ENCODE measurements at regions not wholly inside any gene's neighbourhood (a gene's known extent, or its start where the extent isn't known, plus 50 kb on each side); places are given as distances from the start of the nearest gene placed in this dataset.
"Not testable (repeated sequence)": the region's sequence is repeated elsewhere in the genome, so short reads cannot be mapped to it uniquely, and the experiment has no call there.

DNA sequence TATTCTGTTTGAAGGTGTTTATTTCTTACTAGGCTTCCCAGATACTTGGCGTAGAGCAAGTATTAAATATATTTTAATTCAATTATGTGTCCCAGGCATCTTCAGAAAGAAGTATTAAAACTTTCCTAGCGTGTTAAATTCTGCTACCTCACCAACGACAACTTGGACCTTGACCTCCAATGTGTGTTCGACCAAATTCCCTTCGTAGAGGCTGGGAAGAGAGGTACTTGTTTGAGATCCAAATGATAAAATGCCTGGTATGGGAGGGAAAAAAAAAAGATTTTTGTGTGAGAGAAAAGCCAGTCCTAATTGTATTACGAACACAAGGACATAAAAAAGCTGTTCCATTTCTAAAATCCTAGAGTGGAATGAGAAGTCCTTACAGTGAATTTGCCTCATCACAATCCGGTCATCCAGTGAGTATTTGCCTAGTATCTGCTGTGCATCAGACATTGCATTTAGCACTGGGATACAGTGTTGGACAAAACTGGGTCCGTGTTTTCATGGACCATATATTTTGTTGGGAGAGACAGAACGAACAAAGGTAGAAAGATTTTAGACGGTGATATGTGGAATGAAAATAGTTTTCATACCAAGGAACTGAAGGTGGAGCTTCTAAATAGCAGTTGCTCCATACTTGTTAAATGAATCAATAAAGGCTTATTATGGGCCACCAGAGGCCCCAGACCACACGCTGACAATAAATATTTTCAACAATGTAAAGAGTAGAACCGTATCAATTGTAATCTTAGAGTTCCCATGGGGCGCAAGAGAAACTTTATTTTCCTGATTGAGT, 103.1 kb downstream of the KIF4B start:
- no peak for DNase-seq

DNA sequence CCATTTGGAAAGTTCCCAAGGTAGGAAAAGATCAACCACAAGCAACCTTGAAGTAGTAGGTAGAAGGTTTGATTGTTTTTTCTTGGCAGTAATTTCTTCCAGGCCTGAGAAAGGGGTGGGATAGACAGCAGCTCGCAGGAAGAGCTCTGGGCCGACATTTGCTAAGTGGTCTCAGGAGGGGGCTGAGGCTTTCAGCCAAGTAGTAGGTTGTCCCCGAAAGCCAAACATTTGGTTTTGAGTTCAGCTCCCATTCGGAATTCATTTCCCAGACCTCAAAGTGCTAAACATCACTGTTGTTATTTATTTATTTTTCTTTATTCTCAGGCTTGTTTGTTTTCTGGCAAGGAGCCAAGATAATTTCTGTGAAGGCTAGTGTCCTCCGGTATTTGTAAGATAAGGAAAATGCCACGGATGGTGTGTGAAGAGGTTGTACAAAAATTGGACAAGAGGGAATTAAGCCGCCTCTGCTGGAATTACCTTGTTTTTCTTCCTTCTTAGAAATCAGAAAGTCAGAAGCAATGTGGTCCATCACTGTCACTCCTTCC, 112.1 kb downstream of the KIF4B start:
- DNase-seq, result peak; percentile 2 to 53 (median 22)

DNA sequence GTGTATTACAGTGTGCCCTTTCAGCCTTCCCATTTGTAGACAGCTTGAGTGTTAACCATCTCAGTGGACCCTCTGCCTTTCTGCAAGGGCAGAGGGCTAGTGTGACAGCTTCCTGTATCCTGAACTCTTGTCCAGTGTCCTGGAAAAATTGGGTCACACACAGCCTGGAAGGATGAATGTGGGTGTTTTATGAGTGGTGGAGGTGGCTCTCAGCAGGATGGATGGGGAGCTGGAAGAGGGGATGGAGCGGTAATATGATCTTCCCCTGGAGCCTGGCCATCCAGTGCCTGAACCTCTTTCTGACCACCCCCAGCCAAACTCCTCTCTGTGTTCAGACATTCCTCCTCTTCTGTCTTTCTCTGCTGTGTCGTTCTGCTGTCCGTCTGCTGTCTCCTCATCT, 113.0 kb downstream of the KIF4B start:
- DNase-seq, result peak in 1 of 3 donors; percentile 8

DNA sequence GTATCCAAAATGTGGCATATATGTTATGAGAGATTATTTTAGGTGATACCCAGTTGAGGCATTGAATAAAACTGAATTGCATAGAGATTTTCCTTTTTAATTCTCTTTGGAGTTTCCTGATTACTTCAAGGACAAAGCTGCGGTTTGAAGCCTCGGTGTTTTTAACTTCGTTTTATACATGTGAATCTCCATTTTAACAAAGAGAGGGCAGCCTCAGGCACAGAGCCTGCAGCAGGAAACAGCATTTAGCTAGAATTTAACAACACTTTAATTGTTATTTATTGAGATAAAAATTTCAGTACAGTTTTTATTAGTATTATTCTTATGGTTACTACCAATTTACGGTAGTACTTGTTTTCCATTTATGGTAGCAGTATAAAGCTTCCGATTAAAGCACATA, 114.0 kb downstream of the KIF4B start:
- no peak for DNase-seq

DNA sequence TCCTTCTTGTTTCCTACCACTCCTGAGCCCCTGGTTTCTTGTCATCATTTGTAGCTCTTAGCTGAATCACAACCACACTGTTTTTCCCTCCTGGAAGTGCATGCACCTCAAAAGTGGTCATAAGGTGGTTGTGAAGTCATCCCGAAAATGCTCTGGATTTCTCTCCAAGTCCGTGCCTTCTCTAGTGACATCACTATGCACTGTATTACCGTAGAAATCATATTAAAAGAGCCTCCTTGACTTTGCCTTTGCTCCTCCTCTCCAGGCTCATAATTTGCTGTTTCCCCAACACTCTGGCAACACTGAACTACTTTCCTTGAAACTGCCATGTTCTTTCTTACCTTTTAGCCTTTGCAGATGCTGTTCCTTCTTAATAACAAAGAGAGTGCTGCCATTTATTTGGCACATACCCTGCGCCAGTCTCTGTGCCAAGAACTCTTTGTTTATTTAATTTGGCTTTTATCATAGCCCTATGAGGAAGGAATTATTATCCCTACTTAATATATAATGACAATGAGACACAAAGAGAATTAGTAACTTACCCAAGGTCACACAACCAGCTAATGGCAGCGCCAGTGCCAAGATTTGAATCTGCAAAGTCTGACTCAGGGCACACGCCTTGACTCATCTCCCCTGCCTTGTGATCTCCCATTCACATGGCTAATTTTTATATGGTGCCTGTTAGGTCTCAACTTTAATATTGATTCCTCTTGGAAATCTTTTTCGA, 115.4 kb downstream of the KIF4B start:
- no peak for DNase-seq

DNA sequence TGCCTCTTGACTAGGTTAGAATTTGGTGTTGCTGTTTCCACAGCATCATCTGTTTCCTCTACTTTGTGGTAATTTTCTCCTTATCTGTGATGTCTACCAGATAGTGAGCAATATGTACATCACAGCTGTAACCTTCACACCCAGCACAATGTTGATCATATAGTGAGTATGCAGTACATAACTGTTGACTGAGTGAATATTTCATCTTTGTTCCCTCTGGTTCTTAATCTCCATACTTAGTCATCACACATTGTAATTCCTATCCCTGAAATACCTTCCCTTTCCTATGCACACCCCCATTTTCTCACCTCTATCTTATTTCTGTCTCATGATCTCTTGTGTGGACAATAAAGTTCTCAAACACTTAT, 115.9 kb downstream of the KIF4B start:
- DNase-seq, result no peak

DNA sequence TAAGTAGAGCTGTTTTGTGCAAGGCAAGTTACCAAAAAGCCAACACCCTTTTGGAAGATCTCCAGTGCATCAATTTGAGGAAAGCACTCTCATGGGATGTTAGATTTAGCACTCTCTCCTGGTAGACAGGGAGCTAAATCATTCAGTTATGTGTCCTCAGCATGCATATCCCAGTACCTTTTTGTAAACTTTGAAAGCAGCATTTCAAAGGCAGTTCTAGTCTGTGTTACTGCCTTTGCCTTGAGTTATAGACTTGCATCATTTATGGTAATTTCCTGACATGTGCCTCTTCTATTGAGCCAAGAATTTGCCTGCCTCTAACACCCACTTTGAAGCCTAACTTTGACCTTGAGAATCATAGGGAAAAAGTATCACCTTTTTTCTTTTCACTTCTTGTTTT, 120.6 kb downstream of the KIF4B start:
- DNase-seq, result no peak

DNA sequence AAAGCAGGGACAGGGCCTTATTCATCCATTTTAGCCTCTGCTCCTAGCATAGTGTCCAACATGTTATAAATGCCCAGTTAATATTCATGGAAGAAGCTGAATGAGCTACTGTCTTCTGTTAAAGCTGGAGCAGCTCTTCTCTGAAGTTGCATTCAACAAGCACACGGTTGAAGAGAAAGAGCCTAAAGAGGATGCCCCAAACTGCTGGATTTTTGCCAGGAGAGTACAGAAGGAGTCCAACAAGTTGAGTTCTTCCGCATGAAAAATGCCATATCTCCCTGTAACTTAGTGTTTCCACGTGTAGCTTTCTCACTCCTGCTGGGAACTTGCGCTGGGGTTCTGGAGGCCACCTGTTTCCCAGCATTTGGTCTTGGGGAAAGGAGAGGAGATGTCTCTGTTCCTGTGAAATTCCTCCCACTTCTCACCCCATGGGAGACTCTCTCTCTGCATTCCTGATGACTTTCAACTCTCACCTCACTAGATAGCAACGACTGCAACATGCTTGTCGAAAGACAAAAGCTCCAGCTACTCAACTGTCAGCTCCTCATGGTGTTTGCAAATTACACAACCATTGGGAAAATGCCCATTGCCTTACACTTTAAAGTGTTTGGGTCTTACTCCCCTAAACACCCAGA, 122.8 kb downstream of the KIF4B start:
- DNase-seq, result no peak

DNA sequence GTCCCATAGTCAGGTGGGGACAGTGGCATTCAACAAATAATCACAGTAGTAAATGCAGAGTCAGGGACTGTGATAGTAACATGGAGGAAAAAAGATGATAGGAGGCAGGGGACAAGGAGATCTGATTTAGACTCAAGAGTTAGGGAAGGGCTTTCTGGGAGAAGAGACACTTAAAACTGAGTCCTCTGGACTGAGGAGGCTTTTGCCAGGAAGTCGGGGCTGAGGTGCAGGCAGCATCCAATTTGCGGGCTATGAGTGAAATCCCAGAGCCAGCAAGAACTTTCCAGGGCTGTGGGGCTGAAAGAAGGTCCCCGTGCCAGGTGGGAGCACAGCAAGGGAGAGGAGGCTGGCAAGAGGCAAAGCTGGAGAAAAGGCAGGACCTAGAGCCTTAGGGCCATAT, 124.1 kb downstream of the KIF4B start:
- DNase-seq, result no peak

DNA sequence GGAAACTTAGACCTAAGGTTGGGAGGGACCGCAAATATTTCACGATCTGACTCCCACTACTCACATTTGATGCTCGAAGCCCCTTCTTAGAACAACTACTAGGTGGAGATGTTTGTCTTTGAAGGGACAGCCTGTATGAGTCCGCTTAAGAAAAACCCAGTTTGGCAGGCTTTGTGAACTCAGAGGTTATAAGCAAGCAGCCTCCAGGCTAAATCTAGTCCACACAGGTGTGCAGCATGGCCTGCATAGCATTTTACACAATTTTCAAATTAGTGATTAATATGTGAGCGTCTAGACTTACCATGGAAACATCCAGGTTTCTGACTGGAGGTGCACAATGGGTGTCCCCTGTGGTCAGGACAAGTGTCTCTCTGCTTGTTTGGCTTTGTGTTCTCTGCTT, 127.1 kb downstream of the KIF4B start:
- DNase-seq, result no peak

DNA sequence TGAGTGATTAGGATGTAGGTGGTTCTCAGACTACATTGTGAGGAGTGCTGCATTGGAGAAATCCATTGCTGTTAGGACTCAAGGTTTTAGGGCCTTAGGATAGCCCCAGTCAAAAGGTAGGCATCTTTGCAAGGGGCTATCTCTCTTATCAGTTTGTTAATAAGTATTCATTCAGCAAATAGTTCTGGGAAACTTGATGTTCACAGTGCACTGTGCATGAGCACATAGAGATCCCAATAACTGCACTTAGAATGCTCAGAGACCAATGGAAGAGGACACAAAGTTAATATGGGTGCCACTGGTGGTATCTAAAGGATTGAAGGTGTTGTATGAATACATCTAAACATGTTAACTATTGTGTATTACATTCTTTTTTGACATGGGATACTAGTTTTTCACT, 131.4 kb downstream of the KIF4B start:
- no peak for DNase-seq

DNA sequence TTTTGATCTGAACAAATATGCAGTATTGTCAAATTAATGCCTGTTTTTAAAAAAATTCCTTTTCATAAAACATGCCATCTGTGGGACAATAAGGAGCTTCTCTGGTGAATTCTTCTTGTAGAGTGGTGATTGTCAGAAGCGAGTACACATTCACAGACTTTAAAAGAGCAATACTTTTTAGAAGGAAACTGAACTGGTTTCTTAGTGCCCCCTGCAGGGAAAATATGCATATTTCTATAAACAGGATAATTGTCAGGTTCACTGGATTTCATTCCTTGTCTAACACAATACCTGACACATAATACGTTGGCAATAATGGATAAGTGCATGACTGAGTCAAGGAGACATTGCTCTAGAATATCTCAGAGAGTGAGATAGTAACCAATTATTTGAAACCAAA, 133.7 kb downstream of the KIF4B start:
- peak in 1 of 3 donors; percentile 13 for DNase-seq

DNA sequence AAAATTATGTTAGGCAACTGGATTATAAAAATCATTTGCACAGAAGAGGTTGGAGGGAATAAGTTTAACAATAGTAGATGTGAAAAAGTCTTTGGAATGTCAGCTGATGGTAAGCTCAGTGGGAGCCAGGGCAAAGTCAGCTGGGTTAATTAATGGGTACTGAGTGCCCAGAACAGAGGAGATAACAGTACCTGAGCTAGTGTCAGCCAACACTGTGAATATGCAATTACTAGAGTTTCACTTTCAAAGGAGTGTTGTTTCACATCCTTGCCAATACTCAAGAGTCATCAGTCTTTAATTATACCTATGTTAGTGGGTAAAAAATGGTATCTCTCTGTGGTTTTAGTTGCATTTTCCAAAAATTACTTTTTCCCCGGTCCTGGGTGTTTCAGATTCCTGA, 135.1 kb downstream of the KIF4B start:
- DNase-seq, result no peak

DNA sequence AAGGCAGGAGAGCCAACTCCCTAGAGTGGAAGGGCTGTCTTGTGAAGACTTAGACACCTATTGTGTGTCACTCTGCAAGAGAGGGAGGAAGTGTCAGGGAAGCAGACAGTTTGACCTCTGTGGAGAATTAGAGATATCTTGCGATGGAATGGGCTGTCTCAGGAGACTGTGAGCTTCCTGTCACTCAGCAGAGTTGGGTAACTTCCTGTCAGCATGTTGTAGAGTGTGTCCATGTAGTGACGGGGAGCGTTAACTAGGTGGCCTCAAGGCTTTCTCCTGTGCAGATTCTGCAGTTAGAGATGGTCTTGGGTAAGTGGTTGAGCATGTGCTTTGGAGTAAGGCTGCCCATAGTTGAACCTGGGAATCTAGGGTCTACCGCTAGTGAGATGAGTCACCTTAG, 136.5 kb downstream of the KIF4B start:
- DNase-seq, result no peak

DNA sequence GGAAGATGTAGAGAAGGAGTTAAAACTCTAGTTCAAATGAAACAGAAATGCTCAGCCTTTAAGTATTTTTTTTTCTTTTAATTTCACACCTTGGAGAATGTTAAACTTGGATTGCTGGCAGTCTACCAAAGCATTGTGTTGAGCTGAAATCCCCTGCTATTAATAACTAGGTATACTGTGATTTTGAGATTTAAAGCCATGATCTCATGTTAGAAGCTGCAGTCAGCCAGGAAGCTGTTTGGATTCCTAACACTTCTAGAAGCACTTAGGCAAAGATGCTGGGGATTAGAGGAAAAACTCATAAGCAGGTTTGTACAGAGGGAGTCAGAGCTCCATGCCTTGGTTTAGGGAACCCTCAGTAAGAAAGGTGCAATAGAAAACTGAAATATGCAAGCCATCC, 141.4 kb downstream of the KIF4B start:
- no peak for DNase-seq

DNA sequence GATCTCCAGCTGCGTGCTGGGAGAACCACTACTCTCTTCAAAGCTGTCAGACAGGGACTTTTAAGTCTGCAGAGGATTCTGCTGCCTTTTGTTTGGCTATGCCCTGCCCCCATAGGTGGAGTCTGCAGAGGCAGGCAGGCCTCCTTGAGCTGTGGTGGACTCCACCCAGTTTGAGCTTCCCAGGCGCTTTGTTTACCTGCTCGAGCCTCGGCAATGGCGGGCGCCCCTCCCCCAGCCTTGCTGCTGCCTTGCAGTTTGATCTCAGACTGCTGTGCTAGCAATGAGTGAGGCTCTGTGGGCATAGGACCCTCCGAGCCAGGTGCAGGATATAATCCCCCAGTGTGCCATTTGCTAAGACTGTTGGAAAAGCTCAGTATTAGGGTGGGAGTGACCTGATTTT, 149.5 kb downstream of the KIF4B start:
- not testable (repeated sequence) for DNase-seq

DNA sequence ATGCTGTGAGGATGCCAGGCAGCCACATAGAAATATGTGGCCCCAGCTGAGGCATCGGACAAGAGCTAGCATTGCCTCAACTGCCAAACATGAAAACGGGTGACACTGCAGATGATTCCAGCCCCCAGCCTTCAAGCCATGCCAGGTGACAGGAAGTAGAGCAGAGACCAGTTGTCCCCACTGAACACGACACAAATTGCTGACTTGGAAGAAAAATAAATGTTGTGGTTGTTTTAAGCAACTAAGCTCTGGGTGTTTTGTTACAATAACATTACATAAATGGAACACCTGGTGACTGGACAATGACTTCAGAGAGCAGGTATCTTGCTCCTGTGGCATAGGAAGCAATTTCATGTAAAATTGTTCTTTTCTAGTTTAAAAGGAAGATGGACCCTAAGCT, 154.2 kb downstream of the KIF4B start:
- DNase-seq, result no peak

DNA sequence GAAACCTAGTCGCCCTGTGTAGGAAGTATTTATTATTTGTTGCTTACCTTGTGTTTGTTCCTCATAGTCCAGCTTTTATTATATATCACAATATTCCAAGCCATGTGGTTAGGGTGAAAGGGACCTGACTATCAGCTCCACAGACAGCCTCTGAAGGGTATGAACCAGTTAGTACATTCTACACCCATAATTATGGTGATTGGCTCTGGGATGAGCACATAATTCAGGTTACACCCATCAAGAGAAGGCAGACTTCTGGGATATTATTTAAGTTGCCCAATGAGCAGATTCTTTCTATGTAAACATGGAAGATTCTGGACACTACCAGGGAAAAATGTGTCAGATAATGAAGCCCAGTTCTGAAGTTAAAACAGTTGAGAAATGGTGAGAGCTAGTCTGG, 168.0 kb downstream of the KIF4B start:
- no peak for DNase-seq

DNA sequence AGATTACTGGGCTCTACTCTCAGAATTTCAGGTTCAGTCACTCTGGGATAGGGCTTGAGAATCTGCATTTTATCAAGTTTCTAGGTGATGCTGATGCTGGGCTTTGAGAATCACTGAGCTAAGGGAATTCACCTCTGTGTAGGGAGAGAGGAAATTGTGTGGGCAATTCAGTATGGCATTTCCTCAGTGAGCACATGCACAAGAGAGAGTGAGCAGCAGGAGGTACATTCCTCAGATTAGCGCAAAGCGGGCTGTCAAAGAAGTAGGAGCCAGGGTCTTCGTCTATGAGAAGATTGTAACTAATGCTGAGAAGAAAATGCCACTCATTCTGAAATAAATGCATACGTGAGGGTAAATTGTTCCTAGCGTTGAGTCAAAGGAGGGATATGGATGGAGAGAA, 175.9 kb downstream of the KIF4B start:
- DNase-seq, result no peak

DNA sequence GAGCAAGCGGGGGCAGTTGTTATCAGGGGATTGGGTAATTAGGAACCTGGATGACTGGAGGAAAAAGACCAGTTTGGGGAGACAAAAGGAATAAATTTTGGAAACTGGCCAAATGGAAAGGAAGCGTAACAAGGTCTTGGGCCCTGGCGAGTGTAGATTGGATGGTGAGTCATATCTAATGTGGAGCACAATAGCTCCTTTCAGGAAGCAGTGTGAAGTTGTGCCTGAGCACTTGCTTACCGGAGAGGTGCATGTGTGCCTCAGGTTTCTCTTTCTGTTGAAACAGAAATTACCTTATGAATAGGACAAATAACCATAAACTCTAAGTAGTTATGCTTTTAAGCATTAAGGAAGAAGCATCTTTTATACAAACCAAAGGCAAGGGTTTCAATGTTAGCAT, 176.4 kb downstream of the KIF4B start:
- DNase-seq, result no peak

DNA sequence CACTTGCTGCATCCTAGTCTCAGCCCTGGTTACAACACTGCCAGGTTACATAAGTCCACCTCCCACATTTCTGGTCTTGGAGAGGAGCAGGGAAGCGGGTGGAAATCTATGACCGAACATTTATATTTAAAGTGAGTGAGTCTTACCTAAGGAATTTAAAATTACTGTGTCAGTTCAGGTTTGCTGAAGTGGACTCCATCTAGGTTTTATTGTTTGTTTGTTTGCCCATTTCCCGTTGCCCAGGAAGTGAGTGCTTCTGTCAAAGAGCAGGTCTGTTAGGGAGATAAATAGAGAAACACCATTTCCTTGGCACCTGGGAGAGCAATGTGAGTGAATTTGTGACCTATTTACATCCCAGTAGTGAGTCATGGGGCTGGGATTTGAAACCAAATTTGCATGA, 179.5 kb downstream of the KIF4B start:
- no peak for DNase-seq

DNA sequence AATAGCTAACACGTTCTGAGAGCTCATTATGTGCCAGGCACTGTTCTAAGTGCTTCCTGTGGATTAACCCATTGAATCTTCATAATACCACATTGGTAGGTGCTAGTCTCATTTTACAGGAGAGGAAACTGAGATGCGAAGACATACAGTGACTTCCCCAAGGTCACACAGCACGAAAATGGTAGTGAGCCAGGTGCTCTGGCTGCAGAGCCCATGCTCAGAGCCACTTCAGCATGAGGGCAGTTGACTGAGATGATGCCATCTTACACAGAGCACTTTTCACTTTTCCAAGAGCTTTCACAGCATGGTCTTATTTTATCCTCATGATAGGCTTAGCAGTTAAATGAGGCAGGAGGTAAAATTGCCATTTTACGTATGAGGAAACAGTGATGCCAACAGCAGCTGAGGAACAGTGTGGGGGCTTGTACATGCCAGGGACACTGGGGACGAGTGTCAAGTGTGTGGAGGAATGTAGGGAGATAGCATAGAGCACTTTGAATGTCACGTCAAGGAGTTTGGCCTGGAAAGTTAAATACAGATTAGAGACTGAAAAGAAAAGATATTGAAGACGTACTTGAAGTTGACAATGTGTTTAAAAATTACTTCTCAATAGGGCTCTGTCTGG, 180.0 kb downstream of the KIF4B start:
- DNase-seq, result no peak
